OCI-LY7 (cell line): ENCODE measurements at regions not wholly inside any gene's neighbourhood (a gene's known extent, or its start where the extent isn't known, plus 50 kb on each side); places are given as distances from the start of the nearest gene placed in this dataset.

Experiments
- BruUV-seq: library from RNA; stranded (reverse); fragments of 400-500 nt; replicated peaks from 2 replicates; lab custom pipeline; 2021; lab: Mats Ljungman, UMichigan
- CTCF ChIA-PET: fragments of 300-600 bp; sonication (Branson Sonifier 250); formaldehyde crosslinking; loops from one replicate; lab custom pipeline; 2022; ENCODE audit warnings: antibody characterized with exemption; ENCODE audit not compliant: unreplicated experiment; lab: Charles Lee
- POLR2A ChIA-PET: fragments of 300-600 bp; sonication (Branson Sonifier 250); formaldehyde crosslinking; loops from one replicate; lab custom pipeline; 2022; ENCODE audit warnings: antibody characterized with exemption; lab: Charles Lee
- DNase-seq: peaks from one replicate; pipeline ENCODE4 v3.0.0-alpha.2; 2015; ENCODE audit warnings: low spot score
- H2AFZ ChIP-seq: fragments of 200-600 bp; sonication (generic), shearing (Covaris generic); 2 replicates; pipeline ENCODE4 v1.6.1; 2014; ENCODE audit warnings: mild to moderate bottlenecking, antibody characterized with exemption, low read length, moderate library complexity
- H3K27ac ChIP-seq: fragments of 200-600 bp; sonication (generic); 2 replicates; pipeline ENCODE4 v1.5.1; 2014; ENCODE audit warnings: mixed run types, low read depth, mild to moderate bottlenecking, moderate library complexity, low read length, inconsistent platforms; ENCODE audit not compliant: poor library complexity, severe bottlenecking
- H3K36me3 ChIP-seq: fragments of 200-600 bp; sonication (generic); 2 replicates; pipeline ENCODE4 v1.6.1; 2014; ENCODE audit warnings: mild to moderate bottlenecking, antibody characterized with exemption, low read length, moderate library complexity, mixed read lengths; ENCODE audit not compliant: insufficient read depth
- H3K4me1 ChIP-seq: fragments of 200-600 bp; sonication (generic); 2 replicates; pipeline ENCODE4 v1.5.1; 2014; ENCODE audit warnings: mild to moderate bottlenecking, low read length; ENCODE audit not compliant: insufficient read depth, poor library complexity, severe bottlenecking
- H3K4me2 ChIP-seq: fragments of 200-600 bp; sonication (generic); 2 replicates; pipeline ENCODE4 v1.6.1; 2014; ENCODE audit warnings: mild to moderate bottlenecking, low read length
- H3K4me3 ChIP-seq: fragments of 200-600 bp; sonication (generic); 2 replicates; pipeline ENCODE4 v1.5.1; 2014; ENCODE audit warnings: mild to moderate bottlenecking, low read depth, low read length; ENCODE audit not compliant: poor library complexity, severe bottlenecking
- H3K79me2 ChIP-seq: fragments of 200-600 bp; sonication (generic); 2 replicates; pipeline ENCODE4 v1.6.1; 2016; ENCODE audit warnings: low read depth, mild to moderate bottlenecking, low read length, moderate library complexity, mixed read lengths; ENCODE audit not compliant: insufficient read depth
- H3K9me2 ChIP-seq: fragments of 200-600 bp; sonication (generic); 2 replicates; pipeline ENCODE4 v1.6.1; 2016; ENCODE audit warnings: mild to moderate bottlenecking, low read length, mixed read lengths; ENCODE audit not compliant: insufficient read depth
- H3K9me3 ChIP-seq: fragments of 200-600 bp; sonication (generic); 2 replicates; pipeline ENCODE4 v1.6.1; 2014; ENCODE audit warnings: mild to moderate bottlenecking, mixed run types, low read length, mixed read lengths
- H4K20me1 ChIP-seq: fragments of 200-600 bp; sonication (generic); 2 replicates; pipeline ENCODE4 v1.6.1; 2014; ENCODE audit warnings: mild to moderate bottlenecking, antibody characterized with exemption, low read length, moderate library complexity, mixed read lengths; ENCODE audit not compliant: insufficient read depth
- EZH2phosphoT487 ChIP-seq: fragments of 200-600 bp; sonication (generic); IDR thresholded peaks from 2 replicates; pipeline ENCODE4 v1.6.1; 2018; ENCODE audit warnings: low read depth, borderline replicate concordance, mild to moderate bottlenecking, mixed run types, antibody characterized with exemption, low read length, moderate library complexity, mixed read lengths
- intact Hi-C: fragments of 100-400 bp; cut with micrococcal nuclease; formaldehyde crosslinking; loops from one replicate; pipeline ENCODE4 v1.10.0; 2022; ENCODE audit not compliant: unreplicated experiment
- TF ChIP-seq, protein P1 (sequence below): fragments of 200-600 bp; sonication (generic); conservative IDR thresholded peaks from 2 replicates; pipeline ENCODE4 v1.5.1; 2014; ENCODE audit warnings: mild to moderate bottlenecking, antibody characterized with exemption, low read length, moderate library complexity, mixed read lengths

DNA sequence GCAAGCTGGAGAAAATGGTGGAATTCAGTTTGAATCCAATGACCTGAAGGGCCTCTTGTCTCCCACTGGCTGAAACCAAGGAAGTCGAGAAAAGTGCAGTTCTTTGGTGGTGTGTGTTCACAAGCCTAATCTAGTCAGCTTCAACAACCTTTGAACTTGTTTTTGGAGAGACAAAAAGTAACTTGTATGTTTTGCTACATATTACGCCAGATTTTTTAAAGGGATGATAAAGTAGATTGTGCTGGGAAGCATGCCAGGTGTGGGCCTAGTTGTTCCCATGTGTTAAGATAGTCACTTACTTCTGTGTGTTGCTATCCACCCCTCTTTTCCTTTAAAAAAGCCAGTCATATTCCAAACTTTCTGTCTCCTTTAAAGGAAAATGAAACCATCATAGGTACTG is 79.7 kb upstream of the FAM3C start:
- Histone ChIP-seq H3K9me2 (no peaks in the 10 kb centered on the region), H3K4me3 (no peak overlapping the region), H3K27ac (no peak overlapping the region), H3K4me1 (no peaks in the 10 kb centered on the region), H3K36me3 (no peaks in the 10 kb centered on the region), H4K20me1 (no peaks in the 10 kb centered on the region), H2AFZ (no peak overlapping the region), H3K4me2 (no peak overlapping the region), H3K9me3 (no peaks in the 10 kb centered on the region), H3K79me2 (no peaks in the 10 kb centered on the region)
- ChIA-PET CTCF (no interaction called here), POLR2A (no interaction called here)
- no peak for DNase-seq
- BruUV-seq = no TSS peak
- intact Hi-C loops = no loop called here
- TF ChIP-seq, protein P1, sequence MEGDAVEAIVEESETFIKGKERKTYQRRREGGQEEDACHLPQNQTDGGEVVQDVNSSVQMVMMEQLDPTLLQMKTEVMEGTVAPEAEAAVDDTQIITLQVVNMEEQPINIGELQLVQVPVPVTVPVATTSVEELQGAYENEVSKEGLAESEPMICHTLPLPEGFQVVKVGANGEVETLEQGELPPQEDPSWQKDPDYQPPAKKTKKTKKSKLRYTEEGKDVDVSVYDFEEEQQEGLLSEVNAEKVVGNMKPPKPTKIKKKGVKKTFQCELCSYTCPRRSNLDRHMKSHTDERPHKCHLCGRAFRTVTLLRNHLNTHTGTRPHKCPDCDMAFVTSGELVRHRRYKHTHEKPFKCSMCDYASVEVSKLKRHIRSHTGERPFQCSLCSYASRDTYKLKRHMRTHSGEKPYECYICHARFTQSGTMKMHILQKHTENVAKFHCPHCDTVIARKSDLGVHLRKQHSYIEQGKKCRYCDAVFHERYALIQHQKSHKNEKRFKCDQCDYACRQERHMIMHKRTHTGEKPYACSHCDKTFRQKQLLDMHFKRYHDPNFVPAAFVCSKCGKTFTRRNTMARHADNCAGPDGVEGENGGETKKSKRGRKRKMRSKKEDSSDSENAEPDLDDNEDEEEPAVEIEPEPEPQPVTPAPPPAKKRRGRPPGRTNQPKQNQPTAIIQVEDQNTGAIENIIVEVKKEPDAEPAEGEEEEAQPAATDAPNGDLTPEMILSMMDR = no peak
- no peak for TF ChIP-seq EZH2phosphoT487

DNA sequence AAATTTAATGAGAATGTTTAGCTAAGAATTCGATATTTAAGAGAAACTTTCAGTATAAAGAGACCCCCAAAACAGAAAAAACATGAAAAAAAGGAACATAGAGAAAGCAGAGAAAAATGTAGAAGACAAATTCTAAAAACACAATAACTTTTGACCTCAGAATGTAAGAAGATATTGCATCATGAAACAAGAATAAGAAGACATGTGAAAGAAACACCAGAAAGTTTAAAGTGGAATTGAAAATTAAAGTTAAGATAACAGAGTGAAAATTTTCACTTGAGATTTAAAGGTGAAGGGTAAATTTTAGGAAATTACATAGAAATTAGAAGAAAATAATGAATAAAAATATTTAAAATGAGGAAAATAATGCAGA is 78.2 kb upstream of the FAM3C start:
- no peak overlapping the region for H3K4me2 ChIP-seq
- intact Hi-C loops = no loop called here
- TF ChIP-seq EZH2phosphoT487 = no peak
- TF ChIP-seq, protein P1 = no peak
- no peaks in the 10 kb centered on the region for H3K9me3 ChIP-seq
- BruUV-seq = no TSS peak
- H3K36me3 ChIP-seq = no peaks in the 10 kb centered on the region
- no peaks in the 10 kb centered on the region for H3K79me2 ChIP-seq
- H3K27ac ChIP-seq = no peak overlapping the region
- no peaks in the 10 kb centered on the region for H4K20me1 ChIP-seq
- CTCF ChIA-PET = no interaction called here
- H3K4me1 ChIP-seq = no peaks in the 10 kb centered on the region
- H3K9me2 ChIP-seq = no peaks in the 10 kb centered on the region
- H2AFZ ChIP-seq = no peak overlapping the region
- POLR2A ChIA-PET = interaction anchor here (1.4 kb wide), 1 partner anchor 20 kb away, joined by 3 read pairs; no protein-coding TSS in a partner anchor
- H3K4me3 ChIP-seq = no peak overlapping the region
- DNase-seq = no peak

DNA sequence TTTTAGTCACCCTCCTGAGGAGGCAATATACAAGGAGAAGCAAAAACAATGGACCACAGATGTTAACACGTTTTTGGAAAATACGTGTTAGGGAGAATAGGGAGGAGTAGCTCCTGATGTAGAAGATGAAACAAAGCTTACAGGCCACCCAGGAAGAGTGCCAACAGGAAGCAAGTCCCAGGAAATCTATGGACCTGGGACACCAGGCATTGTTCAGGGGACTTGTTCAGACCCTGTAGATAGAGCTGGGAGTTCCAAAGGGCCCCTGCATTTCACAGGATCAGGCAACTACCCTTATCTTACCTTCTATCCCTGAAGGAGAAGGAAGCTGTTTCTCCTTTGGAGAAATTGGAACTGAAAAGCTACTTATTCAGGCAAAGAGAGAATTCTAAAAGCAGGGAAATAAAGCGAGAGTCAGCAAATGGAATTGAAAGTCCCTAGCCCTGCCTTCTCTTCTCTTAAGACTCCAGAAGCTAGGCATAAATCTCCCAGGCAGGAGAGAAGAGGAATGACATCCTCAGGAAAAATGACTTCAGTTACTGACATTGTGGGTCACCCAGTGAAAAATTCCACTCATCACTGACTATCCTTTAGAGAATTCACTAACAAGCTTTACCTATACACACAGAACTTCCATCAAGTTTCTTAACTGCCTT is 77.7 kb upstream of the FAM3C start:
- no peaks in the 10 kb centered on the region for H3K4me1 ChIP-seq
- ChIA-PET CTCF (no interaction called here), POLR2A (interaction anchor here (1.2 to 1.4 kb wide), 2 partner anchors 20 to 36 kb away, joined by 3 read pairs; no protein-coding TSS in a partner anchor)
- H2AFZ ChIP-seq = no peak overlapping the region
- H3K4me2 ChIP-seq = no peak overlapping the region
- TF ChIP-seq, protein P1 = no peak
- no peak for TF ChIP-seq EZH2phosphoT487
- BruUV-seq = no TSS peak
- H3K36me3 ChIP-seq = no peaks in the 10 kb centered on the region
- no peaks in the 10 kb centered on the region for H4K20me1 ChIP-seq
- H3K27ac ChIP-seq = no peak overlapping the region
- no peaks in the 10 kb centered on the region for H3K9me3 ChIP-seq
- no peaks in the 10 kb centered on the region for H3K9me2 ChIP-seq
- no peaks in the 10 kb centered on the region for H3K79me2 ChIP-seq
- no peak overlapping the region for H3K4me3 ChIP-seq
- intact Hi-C loops = no loop called here
- no peak for DNase-seq
